GM19238 (cell line): ENCODE measurements at regions not wholly inside any gene's neighbourhood (a gene's known extent, or its start where the extent isn't known, plus 50 kb on each side); places are given as distances from the start of the nearest gene placed in this dataset.
"Not testable (repeated sequence)": the region's sequence is repeated elsewhere in the genome, so short reads cannot be mapped to it uniquely, and the experiment has no call there.

ENCODE experiments used
- DNase-seq: peaks from one replicate; pipeline ENCODE4 v3.0.0; 2011; ENCODE audit warnings: low spot score; ENCODE audit not compliant: insufficient read length

DNA sequence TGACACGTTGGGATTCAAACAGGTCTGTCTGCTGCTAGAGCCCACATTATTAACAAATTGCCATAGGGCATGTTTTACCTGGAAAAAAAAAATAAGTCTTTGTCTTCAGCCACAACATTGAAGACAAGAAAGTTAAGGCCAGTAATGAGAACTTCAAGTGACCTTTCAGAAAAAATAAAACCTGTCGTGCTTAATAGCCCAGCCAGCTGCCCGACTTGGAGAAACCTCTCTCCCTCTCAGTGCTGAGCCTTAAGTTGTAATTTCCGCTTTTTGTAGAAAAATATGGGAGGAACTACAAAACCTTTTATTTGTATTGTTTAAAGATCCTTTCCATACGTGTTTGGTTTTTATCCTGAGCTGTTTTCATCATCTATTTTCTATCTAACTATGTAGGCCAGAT, 454.3 kb upstream of the SLITRK6 start:
- not testable (repeated sequence) for DNase-seq

- not testable (repeated sequence) for DNase-seq
These were observed 456.6 kb upstream of the SLITRK6 start for GRCh38 chr13:86255820-86256219.

GRCh38 chr13:86269511-86269910, 470.3 kb upstream of the SLITRK6 start:
- DNase-seq = no peak

GRCh38 chr13:86282442-86282841, 483.2 kb upstream of the SLITRK6 start:
- DNase-seq = no peak

DNA sequence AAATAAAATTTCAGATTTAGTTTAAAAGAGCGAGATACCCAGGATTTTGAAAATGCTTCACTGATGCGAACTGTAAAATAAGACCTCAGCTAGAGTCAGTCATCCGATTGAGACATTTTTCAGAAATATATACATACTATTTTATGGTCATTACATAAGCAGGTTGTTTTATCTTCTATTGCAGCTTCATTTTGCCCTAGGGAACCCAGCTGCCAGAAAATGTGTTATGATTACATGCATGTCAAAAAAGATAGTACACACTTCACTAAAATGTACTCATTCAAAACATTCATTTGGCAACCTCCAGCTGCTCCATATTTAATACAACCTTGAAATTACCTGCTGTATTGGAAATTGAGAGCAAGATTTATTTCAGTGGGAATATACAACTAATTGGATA, 483.8 kb upstream of the SLITRK6 start:
- no peak for DNase-seq

DNA sequence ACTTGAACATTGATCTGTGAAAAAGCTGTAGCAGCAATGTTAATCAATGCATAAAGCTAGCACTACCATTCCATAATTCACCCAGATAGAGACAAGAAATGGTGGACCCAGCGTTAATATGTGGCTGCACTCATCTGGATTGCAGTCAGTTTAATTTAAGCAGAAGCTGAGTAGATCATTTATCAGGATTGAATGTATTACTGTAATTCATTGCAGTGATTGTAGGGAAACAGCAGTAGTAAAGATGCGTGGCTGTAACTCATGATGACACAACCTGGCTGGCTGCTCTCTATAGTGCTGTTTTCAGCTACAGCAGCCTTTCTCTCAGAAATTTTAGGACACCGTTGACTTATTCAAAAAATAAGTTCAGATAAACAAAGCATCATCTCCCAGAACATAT, 499.5 kb upstream of the SLITRK6 start:
- no peak for DNase-seq

GRCh38 chr13:86299128-86299527, 499.9 kb upstream of the SLITRK6 start:
- DNase-seq = no peak

- DNase-seq = no peak
These were observed 510.7 kb upstream of the SLITRK6 start for GRCh38 chr13:86309881-86310280.

GRCh38 chr13:86313421-86313820, 514.2 kb upstream of the SLITRK6 start:
- no peak for DNase-seq

GRCh38 chr13:86318450-86318849, 519.2 kb upstream of the SLITRK6 start:
- DNase-seq = no peak

DNA sequence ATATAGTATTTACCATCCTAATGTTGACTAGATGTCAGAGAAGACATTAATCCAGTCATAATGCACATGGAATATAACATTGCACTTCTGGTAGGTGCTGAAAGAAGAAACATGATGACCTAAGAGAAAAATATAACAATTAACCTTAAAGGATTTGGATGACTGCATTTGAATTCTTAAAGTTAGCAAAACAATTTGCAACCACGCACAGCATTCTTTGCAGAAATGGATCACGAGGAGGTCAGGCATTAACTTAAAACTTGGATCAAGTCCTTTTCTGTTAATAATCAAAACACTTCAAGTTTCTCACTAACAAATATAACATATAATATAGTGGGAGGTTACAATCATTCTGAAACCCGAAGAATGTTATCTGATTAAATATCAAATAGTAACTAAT, 525.0 kb upstream of the SLITRK6 start:
- no peak for DNase-seq

- DNase-seq = no peak
These were observed 556.1 kb upstream of the SLITRK6 start for GRCh38 chr13:86355301-86355700.

GRCh38 chr13:86357106-86357505, 557.9 kb upstream of the SLITRK6 start:
- DNase-seq = no peak

GRCh38 chr13:86363749-86364148, 564.5 kb upstream of the SLITRK6 start:
- not testable (repeated sequence) for DNase-seq

DNA sequence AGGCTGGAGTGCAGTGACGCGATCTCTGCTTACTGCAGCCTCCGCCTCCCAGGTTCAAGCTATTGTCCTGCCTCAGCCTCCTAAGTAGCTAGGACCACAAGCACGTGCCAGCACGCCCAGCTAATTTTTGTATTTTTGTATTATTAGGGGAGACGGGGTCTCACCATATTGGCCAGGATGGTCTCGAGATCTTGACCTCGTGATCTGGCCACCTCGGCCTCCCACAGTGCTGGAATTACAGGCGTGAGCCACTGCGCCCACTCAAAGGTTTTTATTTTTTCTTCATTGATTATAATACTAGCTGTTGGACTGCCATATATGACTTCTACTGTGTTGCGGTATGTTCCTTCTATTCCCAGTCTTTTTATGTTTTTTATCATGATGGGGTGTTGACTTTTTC, 569.7 kb upstream of the SLITRK6 start:
- DNase-seq = no peak

DNA sequence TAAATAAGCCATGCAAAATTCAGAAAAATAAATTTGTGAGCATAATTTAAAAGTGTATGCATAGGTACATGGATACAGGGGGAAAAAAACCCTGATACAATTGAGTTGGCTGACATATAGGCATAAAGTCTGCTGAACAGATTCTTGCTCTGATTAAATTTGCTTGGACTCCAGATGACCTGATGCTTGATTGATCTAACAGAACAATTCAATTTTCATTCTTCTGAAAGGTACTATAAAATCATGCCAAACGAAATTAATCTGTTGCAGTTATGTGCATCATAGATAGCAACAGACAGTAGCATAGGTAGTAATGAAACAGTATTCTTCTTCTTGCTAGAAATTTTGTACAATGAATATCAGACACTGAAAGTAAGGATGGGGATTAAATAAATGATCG, 578.2 kb upstream of the SLITRK6 start:
- DNase-seq = no peak

- no peak for DNase-seq
These were observed 579.4 kb upstream of the SLITRK6 start for GRCh38 chr13:86378628-86379027.

DNA sequence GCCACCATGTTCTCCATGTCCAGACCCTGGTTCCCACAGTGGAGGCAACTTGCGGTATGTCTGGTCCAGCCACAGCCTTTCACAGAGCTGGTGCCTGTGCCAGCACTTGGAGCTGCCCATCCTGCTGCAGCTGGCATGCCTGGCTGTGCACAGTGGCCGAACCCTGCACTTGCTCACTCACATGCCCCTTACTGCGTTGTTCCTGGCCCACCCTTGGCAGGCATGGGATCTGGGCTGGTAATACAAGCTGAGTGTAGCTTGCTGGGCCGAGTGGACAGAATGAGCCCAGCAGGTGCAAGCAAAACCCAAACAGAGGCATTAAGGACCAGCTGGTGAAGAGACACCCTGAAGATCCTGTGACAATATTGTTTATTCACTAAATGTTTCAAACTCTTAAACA, 583.9 kb upstream of the SLITRK6 start:
- no peak for DNase-seq

DNA sequence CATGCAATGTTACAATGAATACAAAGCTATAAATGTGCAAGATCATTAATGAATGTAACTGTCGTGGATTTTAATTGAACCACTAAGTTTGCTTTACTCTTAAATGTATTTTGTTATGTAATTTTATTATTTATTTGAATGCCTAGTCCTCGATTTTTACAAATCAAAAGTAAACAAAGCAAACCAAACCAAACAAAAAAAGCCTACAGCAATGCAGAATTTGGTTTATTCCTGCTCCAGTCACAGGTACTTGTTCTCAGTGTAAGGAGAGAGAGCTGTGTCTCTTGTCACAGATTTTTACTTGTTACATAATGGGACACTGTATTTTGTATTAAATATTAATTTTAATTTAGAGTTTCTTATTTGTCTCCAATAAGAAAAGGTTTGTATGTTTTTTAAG, 584.3 kb upstream of the SLITRK6 start:
- no peak for DNase-seq

DNA sequence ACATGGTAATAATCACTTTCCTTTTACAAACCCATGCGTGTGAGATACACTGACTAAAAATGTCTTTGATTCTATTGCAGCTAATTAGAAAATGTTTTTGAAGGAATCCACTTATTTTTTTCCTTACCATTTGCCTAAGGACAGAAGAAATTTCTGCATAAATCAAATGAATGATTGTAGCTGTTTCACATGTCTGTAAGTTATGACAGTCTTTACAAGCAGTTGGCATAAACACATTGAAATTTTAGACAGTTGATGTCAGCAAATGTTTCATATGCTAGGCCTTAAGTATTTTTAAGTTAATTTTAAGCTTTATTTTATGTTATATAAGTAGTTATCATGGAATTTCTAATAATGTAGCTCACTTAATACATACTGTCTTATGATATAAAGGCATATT, 598.4 kb upstream of the SLITRK6 start:
- DNase-seq = no peak

- no peak for DNase-seq
These were observed 600.4 kb upstream of the SLITRK6 start for GRCh38 chr13:86399572-86399971.

DNA sequence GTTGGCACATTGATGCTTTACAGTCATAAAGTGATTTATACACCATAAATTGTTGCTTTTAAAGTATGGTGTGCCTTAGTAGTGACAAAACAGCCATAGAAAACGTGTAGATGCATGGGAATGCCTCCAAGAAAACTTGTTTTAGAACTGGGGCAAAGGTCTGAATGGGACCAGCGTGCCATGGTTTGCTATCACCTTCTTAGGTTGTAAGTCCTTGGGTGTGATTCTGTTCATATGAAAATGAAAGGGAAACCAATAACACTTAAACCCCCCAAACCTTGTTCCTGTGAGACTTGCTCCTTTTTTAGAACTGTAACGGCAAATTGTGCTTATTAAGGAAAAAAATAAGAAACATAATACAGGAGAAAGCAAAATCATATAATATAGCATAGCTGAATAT, 603.3 kb upstream of the SLITRK6 start:
- DNase-seq = no peak

DNA sequence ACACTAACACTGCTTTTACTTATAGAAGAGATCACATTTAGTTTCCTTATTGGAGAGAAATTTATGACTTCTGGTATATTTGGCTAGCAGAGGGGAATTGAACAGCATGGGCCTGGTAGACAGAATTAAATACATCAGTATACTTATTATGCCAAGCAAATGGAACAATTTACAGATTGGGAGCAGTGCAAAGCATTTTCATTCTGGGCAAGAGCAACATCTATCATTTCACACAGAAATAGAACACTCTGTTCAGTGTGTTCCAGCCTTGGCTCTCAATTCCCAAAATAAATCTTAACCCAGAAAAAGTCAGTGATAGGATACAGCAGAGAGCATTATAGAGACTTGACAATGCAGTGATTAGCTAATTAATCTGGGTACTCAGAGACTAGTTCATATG, 604.0 kb upstream of the SLITRK6 start:
- no peak for DNase-seq

DNA sequence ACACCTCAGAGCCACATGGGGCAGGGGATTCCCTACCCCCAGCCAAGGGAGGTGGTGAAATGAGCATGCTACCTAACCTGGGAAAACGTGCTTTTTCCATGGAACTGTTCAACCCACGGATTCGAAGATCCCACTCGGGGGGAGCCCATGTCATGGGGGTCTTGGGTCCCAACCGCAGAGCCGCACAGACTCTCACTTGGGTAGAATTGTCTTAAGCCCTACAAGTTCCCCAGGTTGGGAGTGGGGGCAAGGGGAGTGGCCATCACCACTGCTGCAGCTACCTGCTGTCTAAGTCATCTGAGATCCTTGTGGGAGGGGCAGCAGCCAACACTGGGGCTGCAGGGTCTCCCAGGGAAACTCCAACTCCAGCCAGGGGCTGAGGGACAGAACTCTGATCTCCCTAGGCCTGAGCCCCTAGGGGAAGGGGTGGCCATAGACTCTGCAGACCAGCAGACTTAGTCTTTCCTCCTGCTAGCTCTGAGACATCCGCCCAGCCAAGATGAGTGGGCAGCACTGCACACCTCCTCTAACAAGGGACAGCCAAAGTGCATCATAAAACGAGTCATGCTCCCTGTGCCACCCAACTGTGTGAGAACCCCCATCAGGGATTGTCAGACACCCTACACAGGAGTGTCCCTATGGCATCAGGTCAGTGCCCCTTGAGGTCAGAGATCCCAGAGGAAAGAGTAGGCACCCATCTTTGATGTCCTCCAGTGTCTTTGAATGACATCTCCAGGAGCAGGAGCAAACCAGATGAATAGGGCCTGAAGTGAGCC, 610.4 kb upstream of the SLITRK6 start:
- DNase-seq = no peak
